Middle frontal gyrus (tissue), 1 donor: ENCODE measurements at regions not wholly inside any gene's neighbourhood (a gene's known extent, or its start where the extent isn't known, plus 50 kb on each side); places are given as distances from the start of the nearest gene placed in this dataset.
"Not testable (repeated sequence)": the region's sequence is repeated elsewhere in the genome, so short reads cannot be mapped to it uniquely, and the experiment has no call there.

Experiments used
- DNase-seq: peaks from one replicate; pipeline ENCODE4 v3.0.0-alpha.2; 2015; ENCODE audit warnings: low spot score; ENCODE audit errors: extremely low spot score

- no peak for DNase-seq
Observed at GRCh38 chr9:90979639-90980038, 178.0 kb downstream of the SYK start.

DNA sequence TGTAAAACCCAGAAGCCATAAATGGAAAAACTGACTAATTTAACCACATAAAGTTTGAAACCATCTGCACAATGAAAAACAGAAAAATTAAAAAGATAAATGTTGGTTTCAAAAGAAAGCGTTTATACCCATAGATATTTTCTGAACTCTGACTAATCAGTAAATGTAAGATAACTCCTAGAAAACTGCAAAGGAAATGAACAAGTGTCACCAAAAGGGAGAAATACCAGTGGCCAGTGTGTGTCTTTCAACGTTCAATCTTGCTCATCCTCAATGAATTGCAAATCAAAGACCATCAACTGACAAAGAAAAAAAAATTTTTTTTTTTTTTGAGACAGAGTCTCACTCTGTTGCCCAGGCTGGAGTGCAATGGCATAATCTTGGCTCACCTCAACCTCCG, 180.1 kb downstream of the SYK start:
- DNase-seq, result no peak

- no peak for DNase-seq
Observed at GRCh38 chr9:90983394-90983793, 181.8 kb downstream of the SYK start.

- DNase-seq, result no peak
Observed at GRCh38 chr9:90985631-90986030, 184.0 kb downstream of the SYK start.

DNA sequence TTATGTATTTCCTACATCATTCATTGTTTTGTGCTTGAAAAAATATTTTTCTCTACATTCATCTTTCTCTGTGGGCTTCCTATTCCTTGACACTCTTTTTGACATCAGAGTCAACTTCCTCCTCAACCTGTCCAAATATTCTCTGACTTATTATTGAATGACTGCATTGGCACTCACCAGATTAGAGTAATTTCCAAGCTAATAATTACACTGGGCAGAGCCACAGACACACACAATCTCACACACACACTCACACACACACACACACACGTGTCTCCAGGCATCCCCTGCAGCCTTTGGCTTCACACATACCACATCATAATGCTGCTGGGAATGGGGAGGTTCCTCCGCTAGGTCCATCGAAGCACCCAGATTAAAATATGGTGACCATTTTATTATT, 184.5 kb downstream of the SYK start:
- no peak for DNase-seq

DNA sequence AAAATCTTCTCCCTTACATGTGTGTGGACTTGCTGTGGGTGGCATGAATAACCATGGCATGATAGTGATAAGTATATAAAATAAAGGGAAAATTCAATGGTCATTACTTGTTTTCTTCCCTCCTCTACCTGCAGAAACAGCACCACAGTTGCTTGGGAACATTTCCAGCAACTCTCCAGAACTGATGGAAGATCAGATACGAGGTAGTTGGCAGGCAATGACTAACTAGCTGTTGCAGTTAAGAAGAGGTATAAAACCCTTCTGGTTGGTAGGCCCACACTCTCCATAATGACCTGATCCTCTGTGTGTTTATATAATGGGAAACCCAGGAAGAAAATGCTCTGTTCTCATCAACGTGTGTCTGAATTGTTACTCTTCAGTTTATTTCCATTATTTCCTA, 185.9 kb downstream of the SYK start:
- DNase-seq, result no peak

- DNase-seq, result no peak
Observed at GRCh38 chr9:90988318-90988717, 186.7 kb downstream of the SYK start.

GRCh38 chr9:90991953-90992352, 190.3 kb downstream of the SYK start:
- no peak for DNase-seq

GRCh38 chr9:90995516-90995915, 193.9 kb downstream of the SYK start:
- DNase-seq, result no peak

GRCh38 chr9:90996154-90997065, 194.8 kb downstream of the SYK start:
- DNase-seq, result no peak

- no peak for DNase-seq
Observed at GRCh38 chr9:90998573-90998972, 197.0 kb downstream of the SYK start.

- no peak for DNase-seq
Observed at GRCh38 chr9:90999425-91000397, 198.1 kb downstream of the SYK start.

- no peak for DNase-seq
Observed at GRCh38 chr9:91001146-91001611, 199.6 kb downstream of the SYK start.

DNA sequence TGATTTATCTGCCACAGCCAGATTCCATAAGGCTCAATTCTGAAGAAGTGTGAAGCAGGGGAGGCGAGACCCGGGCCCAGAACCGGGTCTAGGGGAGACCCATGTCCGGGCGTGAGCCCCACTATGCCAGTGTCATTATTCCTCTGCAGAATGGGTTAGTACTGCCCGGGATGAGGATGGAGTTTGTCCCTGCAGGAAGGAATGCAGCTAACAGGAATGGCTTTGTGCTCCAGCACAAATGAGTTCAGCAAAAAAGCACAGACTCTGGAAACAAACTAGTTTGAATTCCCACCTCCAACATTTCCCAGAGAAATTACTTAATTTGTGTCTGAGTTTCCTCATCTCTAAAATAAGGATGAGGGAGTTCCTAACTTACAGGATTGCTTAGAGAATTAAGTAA, 202.9 kb downstream of the SYK start:
- DNase-seq, result no peak

- DNase-seq, result no peak
Observed at GRCh38 chr9:91004992-91005391, 203.4 kb downstream of the SYK start.

DNA sequence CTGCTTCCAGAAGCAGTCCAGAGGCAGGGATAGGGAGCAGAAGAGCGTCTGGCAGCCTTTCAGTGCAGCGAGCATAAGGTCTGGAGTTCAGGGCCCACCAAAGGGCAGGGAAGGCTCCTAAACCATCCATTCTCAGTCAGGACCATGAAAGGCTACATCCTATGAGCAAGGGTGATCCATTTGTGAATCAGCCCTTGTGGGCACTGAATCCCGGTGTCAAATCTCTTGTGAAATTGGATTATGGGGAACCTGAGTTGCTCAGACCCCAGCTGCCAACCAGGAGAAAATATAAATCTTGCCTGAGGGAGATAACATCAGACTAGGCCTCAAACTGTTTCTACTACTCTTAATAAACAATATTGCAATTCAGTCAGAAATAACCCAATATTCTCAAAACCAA, 204.4 kb downstream of the SYK start:
- no peak for DNase-seq

- no peak for DNase-seq
Observed at GRCh38 chr9:91008568-91008967, 206.9 kb downstream of the SYK start.

- no peak for DNase-seq
Observed at GRCh38 chr9:91011891-91012290, 210.3 kb downstream of the SYK start.

GRCh38 chr9:91012933-91013841, 211.6 kb downstream of the SYK start:
- no peak for DNase-seq

DNA sequence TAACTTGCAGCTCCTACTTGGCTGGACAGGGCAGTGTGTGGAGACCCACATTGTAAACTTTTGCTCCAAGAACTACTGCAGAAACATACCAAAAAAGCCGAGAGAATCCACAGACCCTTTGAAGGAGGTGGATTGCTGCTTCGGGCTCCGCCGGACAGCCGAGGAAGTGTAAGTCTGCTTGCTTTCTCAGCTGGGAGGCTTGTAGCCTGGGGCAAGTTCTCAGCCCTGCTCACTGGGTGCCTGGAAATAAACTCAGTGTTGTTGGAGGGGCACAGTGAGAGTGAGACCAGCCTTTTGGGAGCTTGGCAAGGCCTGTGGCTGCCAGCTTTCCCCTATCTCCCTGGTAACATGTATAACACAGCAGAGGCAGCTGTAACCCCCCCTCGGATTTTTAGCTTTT, 215.6 kb downstream of the SYK start:
- DNase-seq, result no peak

DNA sequence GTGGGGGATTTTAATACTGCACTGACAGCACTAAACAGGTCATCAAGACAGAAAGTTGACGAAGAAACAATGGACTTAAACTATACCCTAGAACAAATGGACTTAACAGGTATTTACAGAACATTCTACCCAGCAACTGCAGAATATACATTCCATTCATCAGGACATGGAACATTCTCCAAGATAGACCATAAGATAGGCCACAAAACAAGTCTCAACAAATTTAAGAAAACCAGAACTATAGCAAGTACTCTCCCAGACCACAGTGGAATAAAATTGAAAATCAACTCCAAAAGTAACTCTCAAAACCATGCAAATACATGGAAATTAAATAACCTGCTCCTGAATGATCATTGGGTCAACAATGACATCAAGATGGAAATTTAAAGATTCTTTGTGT, 218.3 kb downstream of the SYK start:
- not testable (repeated sequence) for DNase-seq
